ENCODE measurements at regions not wholly inside any gene's neighbourhood (a gene's known extent, or its start where the extent isn't known, plus 50 kb on each side); places are given as distances from the start of the nearest gene placed in this dataset.

DNA sequence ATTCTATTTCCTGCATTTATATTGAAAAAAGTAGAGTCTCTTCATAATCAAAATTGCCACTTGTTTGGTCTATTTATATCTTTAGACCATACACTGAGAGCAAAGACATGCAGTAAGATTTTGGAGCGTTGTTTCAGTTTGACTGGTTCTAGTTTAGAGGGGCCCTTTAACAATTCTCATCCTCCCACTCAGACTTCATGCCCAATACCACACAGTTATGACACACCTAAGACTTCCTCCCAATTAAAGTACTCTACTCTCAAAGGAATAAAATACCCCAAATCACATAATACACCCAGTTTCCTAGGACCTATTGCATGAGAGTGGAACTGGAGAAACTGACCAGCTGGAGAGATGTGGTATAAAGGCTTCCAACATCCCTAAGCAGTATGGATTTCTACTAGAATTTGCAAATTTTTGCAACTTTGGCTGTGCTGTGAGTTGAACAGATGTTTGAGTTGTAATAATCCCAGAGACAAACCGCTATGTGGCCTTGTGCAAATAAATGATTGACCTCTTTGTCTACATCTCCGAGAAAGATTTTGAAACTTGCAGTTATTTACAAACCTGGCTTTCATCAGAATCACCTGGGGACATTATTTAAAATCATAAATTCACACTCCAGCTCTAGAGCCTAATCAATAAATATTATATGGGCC is 170.0 kb upstream of the ROBO2 start:
- TF ChIP-seq CTCF (conservative IDR thresholded peaks at IDR 0.05; ENCODE audit: low read length), result no peak
- no peak for TF ChIP-seq EZH2phosphoT487 (IDR thresholded peaks at IDR 0.05; ENCODE audit: borderline replicate concordance)

All from Loucy (cell line).